Ishikawa (cell line): ENCODE measurements at regions not wholly inside any gene's neighbourhood (a gene's known extent, or its start where the extent isn't known, plus 50 kb on each side); places are given as distances from the start of the nearest gene placed in this dataset.

Source experiments
- CREB1 ChIP-seq: IDR thresholded peaks from 2 replicates; pipeline ENCODE4 v1.6.1; 2012; ENCODE audit warnings: low read depth
- EP300 ChIP-seq: IDR thresholded peaks from 2 replicates; pipeline ENCODE4 v1.6.1; 2012; ENCODE audit warnings: borderline replicate concordance
- MAX ChIP-seq: IDR thresholded peaks from 2 replicates; pipeline ENCODE4 v1.6.1; 2012
- YY1 ChIP-seq: IDR thresholded peaks from 2 replicates; pipeline ENCODE4 v1.6.1; 2012; ENCODE audit warnings: low read depth
- ZBTB7A ChIP-seq: IDR thresholded peaks from 2 replicates; pipeline ENCODE4 v1.6.1; 2012; ENCODE audit warnings: low read depth

GRCh38 chr2:209259767-209260166 is 164.1 kb upstream of the MAP2 start:
- TF ChIP-seq YY1 (no peak), EP300 (no peak), MAX (no peak), ZBTB7A (no peak), CREB1 (no peak)
